GM12878 (cell line): ENCODE measurements at regions not wholly inside any gene's neighbourhood (a gene's known extent, or its start where the extent isn't known, plus 50 kb on each side); places are given as distances from the start of the nearest gene placed in this dataset.

Experiments used
- ATAC-seq: fragments of 200-7000 bp; cut with Tn5 transposase; 3 replicates; pipeline ENCODE4 v1.9.1; 2020; ENCODE audit warnings: mild to moderate bottlenecking, moderate library complexity
- BruUV-seq: library from RNA; stranded (reverse); fragments of 400-500 nt; replicated peaks from 2 replicates; lab custom pipeline; 2021; lab: Mats Ljungman, UMichigan
- CTCF ChIA-PET: fragments of 300-600 bp; sonication (Branson Sonifier 250); formaldehyde crosslinking; extraction: SDS; loops from one replicate; lab custom pipeline; 2021; ENCODE audit warnings: inconsistent platforms; lab: Yijun Ruan, JAX
- POLR2A ChIA-PET: fragments of 350-600 bp; formaldehyde crosslinking; extraction: SDS; loops from one replicate; lab custom pipeline; 2021; ENCODE audit warnings: inconsistent platforms; lab: Charles Lee
- RAD21 ChIA-PET: fragments of 300-600 bp; sonication (Branson Sonifier 250); formaldehyde crosslinking; loops from one replicate; lab custom pipeline; 2023; ENCODE audit warnings: antibody characterized with exemption; ENCODE audit not compliant: unreplicated experiment; lab: Charles Lee
- SMC1A ChIA-PET: fragments of 300-600 bp; sonication (Branson Sonifier 250); formaldehyde crosslinking; loops from one replicate; lab custom pipeline; 2023; ENCODE audit not compliant: unreplicated experiment, uncharacterized antibody; lab: Charles Lee
- DNase-seq: peaks from one replicate; pipeline ENCODE4 v3.0.0-alpha.2; 2011; ENCODE audit warnings: low read depth, low spot score
- FAIRE-seq: peaks from 3 replicates; lab custom pipeline; 2011; peaks lifted over from hg19 to GRCh38; lab: Jason Lieb, UNC
- H2AFZ ChIP-seq: 2 replicates; pipeline ENCODE4 v1.6.0; 2011; ENCODE audit warnings: low read depth, low read length, control low read depth; ENCODE audit not compliant: control insufficient read depth
- H3K27ac ChIP-seq: 2 replicates; pipeline ENCODE4 v1.5.1; 2011; ENCODE audit warnings: control low read depth; ENCODE audit not compliant: control insufficient read depth, insufficient read depth
- H3K27me3 ChIP-seq, 2 experiments: replicated peaks in 1 of 2; 2 replicates each; pipeline versions ENCODE4 v1.6.0 to v1.6.1; 2011; ENCODE audit warnings: low read length in 1 of 2; ENCODE audit not compliant: control insufficient read depth in 2 of 2, insufficient read depth in 2 of 2
- H3K36me3 ChIP-seq, 2 experiments: 2 replicates each; pipeline ENCODE4 v1.5.1; 2011; ENCODE audit warnings: low read length in 1 of 2; ENCODE audit not compliant: control insufficient read depth in 2 of 2, insufficient read depth in 2 of 2
- H3K4me1 ChIP-seq: 2 replicates; pipeline ENCODE4 v1.6.1; 2011; ENCODE audit warnings: mild to moderate bottlenecking, low read length, moderate library complexity, mixed read lengths; ENCODE audit not compliant: control insufficient read depth, insufficient read depth
- H3K4me2 ChIP-seq: 2 replicates; pipeline ENCODE4 v1.6.0; 2011; ENCODE audit warnings: control low read depth; ENCODE audit not compliant: control insufficient read depth, insufficient read depth
- H3K4me3 ChIP-seq: fragments of 200-600 bp; sonication (generic); 2 replicates; pipeline ENCODE4 v1.5.1; 2016
- H3K79me2 ChIP-seq: 2 replicates; pipeline ENCODE4 v1.6.0; 2011; ENCODE audit warnings: low read length; ENCODE audit not compliant: control insufficient read depth, insufficient read depth
- H3K9ac ChIP-seq: 2 replicates; pipeline ENCODE4 v1.8.0; 2011; ENCODE audit warnings: low read length, control low read depth, mixed read lengths; ENCODE audit not compliant: control insufficient read depth, insufficient read depth
- H3K9me3 ChIP-seq: replicated peaks from 3 replicates; pipeline ENCODE4 v1.5.1; 2011; ENCODE audit warnings: mild to moderate bottlenecking, low read length; ENCODE audit not compliant: control insufficient read depth, insufficient read depth
- H4K20me1 ChIP-seq: 2 replicates; pipeline ENCODE4 v1.6.0; 2011; ENCODE audit not compliant: control insufficient read depth, insufficient read depth
- ATF3 ChIP-seq: IDR thresholded peaks from 2 replicates; pipeline ENCODE4 v1.6.1; 2011; ENCODE audit warnings: low read depth, mild to moderate bottlenecking, low read length, moderate library complexity, borderline replicate concordance; ENCODE audit errors: extremely low read depth
- BCL11A ChIP-seq: IDR thresholded peaks from 2 replicates; pipeline ENCODE4 v1.6.1; 2011; ENCODE audit warnings: low read depth, low read length
- CTCF ChIP-seq, 3 experiments: IDR thresholded peaks in 2 of 3; conservative IDR thresholded peaks in 1 of 3; 2 replicates each; pipeline ENCODE4 v1.5.1; 2011; ENCODE audit warnings: low read depth in 3 of 3, low read length in 3 of 3, mild to moderate bottlenecking in 3 of 3, control low read depth in 2 of 3, moderate library complexity in 2 of 3, inconsistent platforms in 1 of 3, mixed read lengths in 1 of 3; ENCODE audit not compliant: control insufficient read depth in 2 of 3, insufficient read depth in 1 of 3; ENCODE audit errors: extremely low read depth in 1 of 3
- HDGF ChIP-seq: fragments of 450-650 bp; IDR thresholded peaks from 2 replicates; pipeline ENCODE4 v1.6.1; 2016; ENCODE audit warnings: antibody characterized with exemption
- IRF4 ChIP-seq: IDR thresholded peaks from 2 replicates; pipeline ENCODE4 v1.6.1; 2011; ENCODE audit warnings: low read depth, low read length
- NR2F1 ChIP-seq: fragments of 450-650 bp; conservative IDR thresholded peaks from 2 replicates; pipeline ENCODE4 v1.6.1; 2017; ENCODE audit warnings: mild to moderate bottlenecking
- POLR2AphosphoS2 ChIP-seq: IDR thresholded peaks from 2 replicates; pipeline ENCODE4 v1.6.1; 2011; ENCODE audit warnings: low read depth, mild to moderate bottlenecking, low read length, improper control_type of control experiment, moderate library complexity
- RELA ChIP-seq: fragments of 450-650 bp; IDR thresholded peaks from 2 replicates; pipeline ENCODE4 v1.8.0; 2014; ENCODE audit warnings: borderline replicate concordance; ENCODE audit not compliant: partially characterized antibody
- REST ChIP-seq: IDR thresholded peaks from 2 replicates; pipeline ENCODE4 v1.6.1; 2012; ENCODE audit warnings: mild to moderate bottlenecking, low read depth, low read length
- SIX5 ChIP-seq: IDR thresholded peaks from 2 replicates; pipeline ENCODE4 v1.6.1; 2011; ENCODE audit warnings: mild to moderate bottlenecking, low read depth, low read length, moderate library complexity; ENCODE audit not compliant: severe bottlenecking
- SP1 ChIP-seq: IDR thresholded peaks from one replicate; pipeline ENCODE4 v1.6.1; 2011; ENCODE audit warnings: low read depth, low read length
- SPI1 ChIP-seq: IDR thresholded peaks from 2 replicates; pipeline ENCODE4 v1.6.1; 2011; ENCODE audit warnings: low read depth, mild to moderate bottlenecking, low read length, moderate library complexity, borderline replicate concordance; ENCODE audit not compliant: insufficient read depth
- SREBF1 ChIP-seq: IDR thresholded peaks from 2 replicates; pipeline ENCODE4 v1.6.1; 2012; ENCODE audit warnings: mild to moderate bottlenecking, low read length
- STAT1 ChIP-seq: fragments of 450-650 bp; conservative IDR thresholded peaks from 2 replicates; pipeline ENCODE4 v1.6.1; 2014; ENCODE audit warnings: antibody characterized with exemption, mild to moderate bottlenecking
- STAT3 ChIP-seq: IDR thresholded peaks from 2 replicates; pipeline ENCODE4 v1.6.1; 2011; ENCODE audit warnings: low read depth, low read length, improper control_type of control experiment
- USF1 ChIP-seq: IDR thresholded peaks from 2 replicates; pipeline ENCODE4 v1.6.1; 2011; ENCODE audit warnings: borderline replicate concordance, low read depth, mild to moderate bottlenecking, moderate library complexity, mixed read lengths, low read length; ENCODE audit not compliant: insufficient read depth; ENCODE audit errors: extremely low read length
- ZNF24 ChIP-seq: fragments of 450-650 bp; IDR thresholded peaks from 2 replicates; pipeline ENCODE4 v1.6.1; 2017; ENCODE audit warnings: antibody characterized with exemption, mild to moderate bottlenecking
- WGBS: methylation state at CpG from one replicate; pipeline ENCODE4 v1.1.6; 2016; ENCODE audit warnings: low lambda C conversion rate; ENCODE audit not compliant: insufficient replicate concordance, insufficient coverage; ENCODE audit errors: missing lambda C conversion rate; 5-methylcytosine and 5-hydroxymethylcytosine counted together
- in situ Hi-C: fragments of 300-500 bp; cut with MboI; formaldehyde crosslinking; loops from 9 replicates; pipeline ENCODE4 v1.14.3; 2018; ENCODE audit warnings: mixed read lengths
- intact Hi-C: fragments of 100-400 bp; cut with micrococcal nuclease; formaldehyde crosslinking; loops from one replicate; pipeline ENCODE4 v1.14.2; 2022; ENCODE audit not compliant: unreplicated experiment

- H4K20me1 ChIP-seq, result no peaks in the 10 kb centered on the region
- ATAC-seq (no peak), FAIRE-seq (no peak), DNase-seq (no peak)
- 30% methylated on average over 3 of the region's 3 CpGs for WGBS
- in situ Hi-C loops (no loop called here), intact Hi-C loops (no loop called here)
- SMC1A ChIA-PET, result interaction anchor here (0.6 kb wide), 1 partner anchor 39 kb away, joined by 3 read pairs; no protein-coding TSS in a partner anchor
- CTCF ChIA-PET, result no interaction called here
- no peak overlapping the region for H3K4me2 ChIP-seq
- H3K27me3 ChIP-seq, result no peaks in the 10 kb centered on the region
- RAD21 ChIA-PET, result no interaction called here
- no peaks in the 10 kb centered on the region for H3K4me1 ChIP-seq
- BruUV-seq, result no TSS peak
- no peaks in the 10 kb centered on the region for H3K36me3 ChIP-seq
- no peaks in the 10 kb centered on the region for H3K79me2 ChIP-seq
- no peak overlapping the region for H3K9ac ChIP-seq
- H3K9me3 ChIP-seq, result no peaks in the 10 kb centered on the region
- H3K27ac ChIP-seq, result no peak overlapping the region
- POLR2A ChIA-PET, result no interaction called here
- H3K4me3 ChIP-seq, result no peak overlapping the region
- no peak overlapping the region for H2AFZ ChIP-seq
- TF ChIP-seq CTCF (IDR thresholded peaks at IDR 0.05 in 2 of 3, conservative IDR thresholded peaks at IDR 0.05 in 1 of 3; ENCODE audit: control insufficient read depth in 2 of 3, extremely low read depth in 1 of 3, insufficient read depth in 1 of 3, low read depth in 3 of 3, low read length in 3 of 3), result no peak
- no peak for TF ChIP-seq STAT3
- no peak for TF ChIP-seq REST
- no peak for TF ChIP-seq HDGF
- no peak for TF ChIP-seq IRF4
- TF ChIP-seq ATF3, result no peak
- no peak for TF ChIP-seq USF1
- TF ChIP-seq SPI1, result no peak
- TF ChIP-seq STAT1, result no peak
- TF ChIP-seq SP1, result no peak
- TF ChIP-seq POLR2AphosphoS2, result no peak
- TF ChIP-seq BCL11A, result no peak
- TF ChIP-seq NR2F1, result no peak
- TF ChIP-seq SREBF1, result no peak
- TF ChIP-seq RELA, result no peak
- TF ChIP-seq SIX5, result no peak
- no peak for TF ChIP-seq ZNF24
Measured at GRCh38 chr2:22478329-22478728, 906.6 kb upstream of the KLHL29 start.
